ENCODE measurements at regions not wholly inside any gene's neighbourhood (a gene's known extent, or its start where the extent isn't known, plus 50 kb on each side); places are given as distances from the start of the nearest gene placed in this dataset.

DNA sequence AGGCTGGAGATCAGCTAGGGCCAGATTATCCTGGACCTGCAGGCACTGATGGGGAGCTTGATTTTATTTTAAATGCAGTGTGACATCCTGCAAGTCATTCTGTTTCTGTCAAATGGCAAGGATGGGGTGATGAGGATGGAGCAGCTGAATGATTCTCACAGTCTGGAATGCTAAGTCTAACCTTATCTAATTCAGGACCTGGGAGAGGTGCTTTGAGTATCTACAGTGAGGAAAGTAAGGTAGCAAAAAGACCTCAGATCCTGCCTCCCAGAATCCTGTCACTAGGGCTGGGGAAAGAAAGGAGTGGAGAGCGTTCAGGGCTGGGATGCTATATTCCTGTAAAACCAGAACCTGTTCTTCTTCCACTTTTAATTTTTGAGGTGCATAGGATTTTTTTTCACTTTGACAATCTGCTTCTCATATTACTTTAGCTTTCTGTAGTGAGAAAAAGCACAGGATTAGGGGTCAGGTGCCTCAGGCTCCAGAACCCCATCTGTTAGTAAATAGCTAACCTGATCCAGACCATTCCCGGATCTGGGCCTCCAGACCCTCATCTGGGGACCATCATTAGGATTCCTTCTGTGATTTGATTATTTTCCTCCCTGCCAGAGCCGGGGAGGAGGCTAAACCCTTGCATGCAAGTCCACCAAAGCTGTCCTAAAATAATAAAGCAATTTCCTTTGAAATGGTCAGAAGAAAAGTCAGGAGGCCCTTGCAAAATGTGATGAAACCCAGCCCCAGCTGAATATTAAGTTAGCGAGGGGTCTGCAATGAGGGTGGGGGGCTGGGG is 54.7 kb downstream of the ASCL1 start:
- DNase-seq: no peak

DNA sequence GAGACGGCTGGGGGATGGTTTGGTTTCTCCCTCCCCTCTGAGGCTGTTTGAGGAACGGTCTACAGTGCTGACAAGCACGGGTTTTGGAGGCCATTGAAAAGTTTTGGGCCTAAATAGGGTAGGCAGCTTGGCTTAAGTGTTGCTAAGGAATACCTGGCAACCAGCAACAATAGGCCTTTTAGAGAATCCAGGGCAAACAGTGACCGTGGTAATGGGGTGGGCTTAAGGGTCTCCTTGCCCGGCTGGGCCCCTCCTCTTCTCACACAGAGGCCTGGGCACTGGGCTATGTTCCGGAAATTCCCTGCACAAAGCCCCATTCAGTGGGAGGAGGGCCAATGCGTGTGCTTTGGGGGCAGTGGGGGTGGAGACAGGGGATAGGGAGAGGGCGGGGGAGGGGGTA is 55.4 kb downstream of the ASCL1 start:
- DNase-seq: peak; percentile 32

DNA sequence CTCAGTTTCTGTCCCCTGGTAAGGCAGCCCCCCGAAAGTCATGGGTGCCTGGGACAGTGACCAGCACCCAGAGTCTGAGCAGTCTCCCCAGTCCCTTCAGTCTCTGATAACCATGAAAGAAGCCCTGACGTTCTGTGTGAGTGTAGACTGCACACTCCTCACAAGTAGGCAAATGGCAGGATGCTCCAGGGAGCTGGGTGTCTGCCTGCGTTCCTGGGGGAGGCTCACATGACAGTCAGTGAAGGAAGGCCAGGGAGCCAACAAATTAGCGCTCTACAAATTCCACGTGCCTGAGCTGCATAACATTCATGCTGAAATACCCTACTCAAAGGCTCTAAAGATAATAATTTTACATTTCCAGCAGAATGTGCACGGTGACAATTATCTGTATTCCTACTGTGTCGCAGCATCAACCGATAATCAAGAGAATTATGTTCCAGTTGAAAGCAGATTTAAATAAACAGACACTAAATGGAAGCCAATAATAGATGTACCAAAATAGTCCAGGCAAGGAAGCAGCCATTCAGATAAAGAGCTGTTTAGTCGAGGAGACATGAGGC is 56.3 kb downstream of the ASCL1 start:
- DNase-seq: no peak

DNA sequence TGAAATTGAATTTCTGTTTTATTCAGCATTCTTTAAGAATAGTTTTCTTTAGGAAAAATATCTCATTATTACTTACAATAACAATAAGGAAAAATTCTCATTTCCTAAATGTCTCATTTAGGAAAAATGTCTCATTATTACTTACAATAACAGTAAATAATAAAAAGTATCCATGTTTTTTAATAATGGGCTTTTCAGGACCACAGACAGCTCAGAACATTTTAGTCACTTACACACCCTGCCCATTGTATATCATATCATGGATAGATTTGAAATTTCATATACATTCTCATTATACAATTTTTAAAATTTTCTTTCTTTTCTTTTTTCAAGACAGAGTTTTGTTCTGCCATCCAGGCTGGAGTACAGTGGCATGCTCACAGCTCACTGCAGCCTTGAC is 58.9 kb downstream of the ASCL1 start:
- no peak for DNase-seq

DNA sequence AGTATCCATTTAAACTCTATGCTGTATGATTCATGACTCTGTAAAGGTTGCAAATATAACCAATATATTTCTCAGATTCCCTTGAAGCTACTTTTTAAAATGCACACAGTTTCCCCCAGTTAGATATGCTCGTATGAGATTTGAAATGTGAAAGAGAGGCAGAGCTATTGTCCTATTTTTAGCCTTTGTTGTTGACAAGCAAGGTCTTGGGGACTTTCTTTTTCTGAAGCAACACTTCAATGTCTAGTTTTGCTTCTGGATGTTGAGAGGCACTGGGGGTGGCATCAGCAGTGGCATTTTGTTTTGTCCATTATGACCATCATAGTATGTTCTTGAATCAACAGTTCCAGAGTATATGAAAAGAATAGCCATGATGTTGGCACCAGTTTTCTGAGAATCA is 63.4 kb downstream of the ASCL1 start:
- no peak for DNase-seq

DNA sequence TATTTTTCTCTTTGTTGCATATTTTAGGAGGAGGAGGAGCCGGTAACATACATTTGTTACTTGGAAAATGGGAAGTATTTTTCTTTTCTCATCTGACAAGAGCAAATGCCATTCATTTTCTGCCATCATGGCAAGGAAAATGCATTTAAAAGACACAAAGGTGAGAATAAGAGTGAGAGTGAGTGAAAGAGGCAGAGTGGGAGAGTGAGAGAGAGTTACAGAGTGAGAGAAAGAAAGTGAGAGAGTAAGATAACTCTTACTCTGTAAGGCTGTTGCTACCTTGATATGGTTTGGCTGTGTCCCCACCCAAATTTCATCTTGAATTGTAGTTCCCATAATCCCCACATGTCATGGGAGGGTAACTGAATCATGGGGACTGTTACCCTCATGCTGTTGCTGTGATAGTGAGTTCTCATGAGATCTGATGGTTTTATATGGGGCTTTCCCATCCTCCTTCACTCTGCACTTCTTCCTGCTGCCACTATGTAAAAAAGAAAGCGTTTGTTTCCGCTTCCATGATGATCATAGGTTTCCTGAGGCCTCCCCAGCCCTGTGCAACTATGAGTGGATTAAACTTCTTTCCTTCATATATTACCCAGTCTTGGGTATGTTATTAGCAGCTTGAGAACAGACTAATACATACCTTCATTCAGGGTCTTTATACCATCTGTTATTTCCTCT is 64.2 kb downstream of the ASCL1 start:
- DNase-seq: no peak

DNA sequence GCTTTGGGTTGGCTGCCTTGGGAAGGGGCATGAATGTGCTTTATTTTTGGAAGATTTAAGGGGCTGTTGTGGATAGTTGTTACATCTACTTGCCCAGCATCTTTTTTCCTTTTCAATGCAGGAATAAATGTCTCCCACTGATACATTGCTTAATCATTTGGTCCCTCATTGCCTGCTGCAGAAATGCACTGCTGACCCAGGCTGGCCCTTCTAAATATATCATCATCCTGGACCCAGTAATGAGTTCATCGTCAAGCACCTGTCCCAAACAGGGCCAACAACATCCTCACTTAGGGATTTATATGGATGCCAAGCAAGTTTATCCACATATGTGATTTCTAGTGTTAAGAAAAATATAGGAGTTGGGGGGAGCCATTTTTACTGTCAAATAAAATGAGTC is 67.2 kb downstream of the ASCL1 start:
- DNase-seq: no peak

DNA sequence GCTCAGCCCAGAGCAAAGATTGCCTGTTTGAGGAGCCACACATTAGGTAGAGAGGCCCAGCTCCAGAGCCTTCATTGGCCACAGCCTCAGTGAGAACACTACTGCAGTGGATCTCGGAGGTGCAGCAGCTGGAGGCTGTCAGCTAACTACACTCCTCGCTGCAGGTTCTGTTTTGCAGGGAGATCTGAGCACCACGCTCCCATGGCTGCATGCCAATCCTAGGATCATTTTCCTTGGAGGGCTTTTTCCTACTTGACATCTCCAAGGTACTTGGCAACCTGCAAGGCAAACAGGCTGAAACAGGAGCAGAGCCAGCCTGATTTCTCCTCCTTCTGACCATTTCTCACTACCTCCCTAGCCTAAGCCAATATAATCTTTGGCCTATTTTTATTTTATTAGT is 69.2 kb downstream of the ASCL1 start:
- peak; percentile 90 for DNase-seq

DNA sequence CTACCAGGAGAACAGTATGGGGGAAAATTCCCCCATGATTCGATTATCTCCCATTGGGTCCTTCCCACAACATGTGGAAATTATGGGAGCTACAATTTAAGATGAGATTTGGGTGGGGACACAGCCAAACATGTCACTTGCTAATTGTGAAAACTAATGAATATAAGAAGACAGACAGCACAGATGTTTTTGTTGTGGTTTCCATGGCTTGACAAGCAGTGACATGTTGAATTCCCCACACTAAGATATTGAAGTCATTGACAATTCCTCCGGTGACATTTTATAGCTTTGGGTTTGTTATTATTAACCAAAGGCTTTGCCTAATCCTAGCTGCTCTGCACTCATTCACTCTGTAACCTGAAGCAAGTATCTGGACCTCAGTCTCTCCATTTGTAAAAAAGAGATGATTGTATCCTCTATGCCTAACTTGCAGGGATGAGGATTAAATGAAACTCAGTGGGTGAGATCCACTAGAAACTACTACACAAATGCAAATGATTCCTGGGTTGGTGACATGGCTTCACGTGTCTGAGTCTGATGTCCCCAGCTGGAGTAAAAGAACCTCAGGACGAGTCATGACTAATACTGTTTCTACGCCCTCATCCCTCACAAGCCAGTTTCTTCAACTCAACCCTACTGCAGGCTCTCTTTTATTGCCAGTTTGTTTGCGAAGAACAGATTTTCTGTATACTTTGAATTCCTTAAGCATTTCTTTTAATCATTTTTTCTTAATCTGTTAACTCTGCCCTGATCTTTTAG is 71.6 kb downstream of the ASCL1 start:
- DNase-seq: no peak

DNA sequence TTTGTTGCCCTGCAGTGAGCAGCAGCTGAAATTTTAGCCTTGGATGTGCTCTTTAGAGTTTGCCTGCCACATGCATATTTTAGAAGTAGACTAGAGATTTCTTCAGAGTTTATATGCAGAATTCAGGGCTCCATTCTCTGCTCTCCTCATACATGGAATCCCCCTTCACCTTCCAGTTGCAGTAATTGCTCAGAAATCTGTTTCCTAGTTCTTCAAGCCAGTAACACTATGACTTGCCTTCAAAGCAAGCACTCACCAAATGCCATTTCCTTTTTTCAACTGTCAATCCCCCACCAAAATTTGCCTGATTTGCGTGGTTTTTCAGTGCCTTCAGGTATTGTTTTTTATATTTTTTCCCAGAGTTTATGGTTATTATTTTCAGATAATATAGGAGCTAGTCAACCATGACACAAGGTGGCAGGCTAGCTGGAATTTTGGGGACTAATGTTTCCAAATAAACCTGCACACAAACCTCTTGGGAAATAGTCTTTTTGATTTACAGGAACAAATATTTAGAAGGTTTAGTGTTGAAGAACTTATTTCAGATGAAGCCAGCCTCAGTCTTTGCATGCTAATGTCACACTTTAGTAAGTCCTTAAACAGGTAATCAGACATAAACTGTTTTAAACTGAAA is 79.2 kb downstream of the ASCL1 start:
- no peak for DNase-seq

DNA sequence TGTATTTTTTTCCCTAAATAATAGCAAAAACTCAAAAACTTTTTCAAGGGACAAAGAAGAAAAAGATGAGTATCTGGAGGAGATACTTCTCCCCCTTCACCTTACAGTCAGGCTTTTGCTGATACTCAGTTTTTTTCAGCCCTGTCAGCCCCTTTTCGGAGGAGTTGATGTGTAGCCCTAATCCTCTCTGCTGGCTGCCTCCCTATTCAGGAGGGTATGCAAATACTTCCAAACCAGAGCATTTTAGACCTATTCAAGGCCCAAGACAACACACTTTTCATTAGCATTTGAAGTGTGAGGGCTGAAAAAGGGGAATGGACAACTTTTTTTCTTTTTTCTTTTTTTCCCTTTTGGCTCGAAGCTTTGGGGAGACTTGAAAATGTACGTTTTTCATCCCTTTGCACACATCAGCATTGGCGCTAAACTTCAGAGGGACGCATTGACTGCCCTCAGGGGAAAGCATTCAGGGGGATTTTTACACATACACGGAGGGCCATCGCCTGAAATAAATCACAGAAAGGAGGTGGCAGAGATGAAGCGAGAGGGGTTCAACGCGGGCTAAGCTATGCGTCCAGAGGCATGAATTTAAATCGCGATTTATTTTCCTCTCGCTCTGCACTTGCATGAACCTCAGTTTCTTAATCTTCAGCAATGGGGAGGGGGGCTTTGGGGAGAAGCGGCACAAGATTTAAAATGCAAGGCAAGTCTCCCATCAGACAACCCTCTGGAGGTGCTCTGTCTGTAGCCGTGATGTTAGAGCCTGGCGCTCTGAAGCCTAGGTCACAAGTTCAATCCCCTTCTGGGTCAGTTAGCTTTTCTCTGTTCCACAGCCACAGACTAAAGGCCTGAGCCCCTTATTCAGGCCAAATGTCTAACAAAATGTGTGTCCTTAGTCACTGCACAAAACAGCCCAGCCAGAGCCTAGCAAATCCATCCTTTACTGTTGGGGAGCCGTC is 86.3 kb downstream of the ASCL1 start:
- DNase-seq: no peak

DNA sequence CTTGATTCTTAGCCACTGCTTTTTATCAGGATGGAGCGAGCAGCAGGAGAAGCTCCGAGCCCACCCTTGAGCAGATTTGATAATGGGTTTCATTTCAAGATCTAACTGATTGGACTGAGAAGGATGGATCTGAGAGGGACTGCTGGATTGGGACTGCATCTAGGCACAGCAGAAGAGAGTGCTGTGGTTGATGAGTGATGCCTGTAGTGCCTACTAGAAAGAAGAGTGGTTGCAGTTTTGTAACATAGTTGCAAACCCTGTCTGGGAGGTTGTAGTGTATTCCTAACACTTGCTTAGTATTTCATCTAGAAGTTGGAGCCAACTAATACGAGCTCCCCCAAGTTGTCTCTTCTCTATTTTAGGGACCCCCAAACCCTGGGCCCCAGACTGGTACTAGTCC is 88.7 kb downstream of the ASCL1 start:
- no peak for DNase-seq

DNA sequence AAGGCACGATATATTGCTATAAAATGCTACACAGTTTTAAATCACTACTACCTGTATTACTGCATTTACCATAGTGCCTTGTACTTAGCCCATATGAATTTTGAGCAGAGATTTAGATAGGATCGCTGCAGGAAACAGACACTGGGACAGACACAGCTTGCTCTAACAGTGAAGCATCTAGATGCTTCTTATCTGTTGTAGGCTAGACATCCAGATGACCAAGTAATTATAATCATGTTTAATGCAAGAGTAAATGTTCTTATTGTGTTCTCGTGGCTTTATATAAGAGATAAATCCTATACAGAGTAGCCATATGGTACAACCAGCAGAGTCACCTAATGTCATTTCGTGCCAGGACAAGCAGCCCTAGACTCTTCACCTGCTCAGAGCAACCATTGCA is 92.8 kb downstream of the ASCL1 start:
- no peak for DNase-seq

DNA sequence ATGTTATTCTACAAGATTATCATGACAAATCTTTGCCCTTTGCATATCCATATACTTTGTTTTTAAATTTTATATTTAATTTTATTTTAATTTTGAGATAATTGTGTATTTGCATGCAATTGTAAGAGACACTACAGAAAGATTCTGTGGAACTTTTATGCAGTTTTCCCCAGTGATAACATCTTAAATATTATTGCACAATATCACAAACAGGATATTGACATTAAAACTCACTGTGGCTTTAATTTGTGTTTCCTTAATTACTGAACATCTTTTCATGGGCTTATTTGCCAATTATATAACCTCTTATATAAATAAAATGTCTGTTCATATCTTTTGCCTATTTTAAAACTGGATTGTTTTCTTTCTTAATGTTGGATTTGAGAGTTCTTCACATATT is 95.6 kb downstream of the ASCL1 start:
- DNase-seq: no peak

DNA sequence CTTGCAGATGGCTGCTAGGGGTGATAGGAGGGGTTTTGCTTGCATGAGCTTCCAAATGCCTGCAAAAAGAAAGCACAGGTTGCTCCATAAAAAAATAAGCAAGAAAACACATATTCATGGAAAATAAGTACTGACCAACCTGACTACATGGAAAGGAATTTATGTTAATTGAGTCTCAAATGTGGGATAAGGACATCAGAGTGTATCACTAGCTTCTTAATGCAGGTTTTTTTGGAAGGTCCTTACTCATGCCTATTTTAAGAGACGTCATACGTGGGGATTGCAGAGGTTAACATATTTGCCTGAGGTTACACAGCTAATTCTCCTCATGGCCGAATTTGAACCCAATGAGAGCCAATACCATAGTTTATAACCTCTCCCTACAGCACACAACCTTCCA is 116.2 kb downstream of the ASCL1 start:
- no peak for DNase-seq

DNA sequence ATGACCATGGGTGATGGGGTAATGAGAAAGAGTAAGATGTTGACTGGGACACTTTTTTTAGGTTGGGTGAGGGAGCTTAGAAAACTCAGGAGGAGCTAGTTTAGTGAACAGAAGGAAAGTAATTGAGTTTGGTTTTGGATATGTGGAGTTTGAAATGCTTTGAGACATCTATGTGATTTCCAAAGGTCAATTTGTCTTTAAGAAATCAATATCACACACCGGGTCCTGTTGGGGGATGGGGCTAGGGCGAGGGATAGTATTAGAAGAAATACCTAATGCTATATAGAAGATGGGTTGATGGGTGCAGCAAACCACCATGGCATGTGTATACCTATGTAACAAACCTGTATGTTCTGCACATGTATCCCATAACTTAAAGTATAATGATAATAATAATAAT is 118.4 kb downstream of the ASCL1 start:
- no peak for DNase-seq

DNA sequence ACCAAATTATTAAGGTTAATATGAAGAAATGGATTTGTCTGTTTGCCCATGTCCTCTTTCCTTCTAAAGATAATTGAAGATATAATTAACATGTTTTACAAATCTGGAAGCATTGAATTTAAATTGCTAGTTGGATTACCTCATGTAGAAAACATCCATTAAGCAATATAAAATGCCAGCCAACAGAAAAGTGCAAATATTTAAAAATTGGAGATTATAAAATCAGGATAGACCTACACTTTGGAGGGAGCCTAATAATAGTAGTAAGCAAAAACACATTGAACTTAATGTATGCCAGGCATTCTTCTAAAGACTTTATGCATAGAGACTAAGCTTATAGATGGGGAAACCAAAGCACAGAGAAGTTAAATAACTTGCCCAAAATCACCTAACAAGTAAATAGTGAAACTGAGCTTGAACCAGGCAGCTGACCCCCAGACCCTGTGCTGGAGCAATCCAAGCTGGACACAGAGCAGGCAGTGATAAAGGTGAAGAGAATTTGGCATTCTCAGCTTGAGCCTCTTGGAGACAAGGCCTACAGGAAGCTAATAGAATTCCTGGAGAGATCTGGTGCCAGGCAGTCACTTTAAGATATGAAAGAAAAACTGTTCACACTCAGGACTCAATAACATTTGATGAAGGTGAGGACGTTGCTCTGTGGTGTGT is 119.8 kb downstream of the ASCL1 start:
- no peak for DNase-seq

DNA sequence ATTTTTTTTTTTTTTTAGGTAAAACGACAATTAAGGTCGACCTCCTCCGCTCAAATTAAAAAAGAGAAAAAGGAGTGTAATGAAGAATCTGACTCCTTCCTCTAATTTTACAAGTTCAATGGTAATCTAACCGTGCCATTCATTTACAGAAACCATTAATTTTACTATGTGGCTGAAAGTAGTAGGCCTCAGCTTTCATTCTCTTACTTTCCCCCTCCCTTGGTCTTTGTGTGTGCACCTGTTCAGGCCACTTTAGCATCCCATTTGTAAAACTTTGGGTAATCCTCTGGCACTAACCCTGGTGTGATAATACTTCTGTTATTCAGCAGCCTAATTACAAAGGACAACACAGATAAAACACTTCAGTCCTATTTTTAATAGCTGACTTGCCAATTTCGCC is 128.1 kb downstream of the ASCL1 start:
- no peak for DNase-seq

DNA sequence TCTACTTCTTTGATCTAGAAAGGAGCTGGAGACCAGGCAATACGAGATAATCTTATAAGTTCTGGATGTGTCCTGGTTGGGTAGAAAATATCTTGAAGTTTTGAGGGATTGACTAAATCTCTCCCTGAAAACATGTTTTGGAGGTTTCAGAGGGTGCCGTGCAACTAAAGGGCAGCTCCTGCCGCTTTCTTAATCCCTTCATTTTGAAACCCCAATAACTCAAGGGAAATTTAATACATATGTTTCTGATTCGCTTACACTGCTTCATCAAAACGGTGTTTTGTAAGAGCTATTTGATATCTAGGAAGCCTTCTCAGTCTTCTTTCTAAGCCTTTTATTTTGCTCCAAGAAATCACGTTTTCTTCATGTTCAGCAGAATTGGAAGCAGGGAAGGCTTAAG is 129.0 kb downstream of the ASCL1 start:
- DNase-seq: no peak

DNA sequence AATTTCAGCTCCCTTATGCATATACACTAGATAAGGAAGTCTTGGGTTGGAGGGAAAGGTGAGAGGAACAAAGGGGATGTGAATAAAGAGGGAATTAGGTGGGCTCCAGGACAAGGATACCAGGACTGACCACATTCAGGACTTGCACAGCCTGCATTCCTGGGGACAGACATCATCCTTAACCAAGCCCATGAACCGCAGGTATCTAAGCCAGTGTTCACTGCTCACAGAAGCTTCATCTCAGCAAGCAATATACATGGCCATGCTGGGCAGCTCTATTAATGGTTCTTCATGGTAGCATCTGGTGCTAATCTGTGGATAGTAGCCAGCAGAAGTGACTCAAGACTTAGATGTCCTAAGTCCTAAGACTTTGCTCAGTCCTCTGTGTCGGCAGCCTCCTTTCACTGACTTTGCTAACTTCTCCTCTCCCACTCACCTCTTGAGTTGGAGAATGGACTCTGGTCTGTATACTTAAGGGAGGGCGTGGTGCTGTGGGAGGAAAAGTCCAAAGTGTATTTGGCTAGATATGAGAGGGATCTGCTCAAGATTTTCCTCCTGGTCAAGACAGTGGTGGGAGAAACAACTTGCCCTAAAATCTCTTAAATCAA is 136.1 kb downstream of the ASCL1 start:
- DNase-seq: no peak

DNA sequence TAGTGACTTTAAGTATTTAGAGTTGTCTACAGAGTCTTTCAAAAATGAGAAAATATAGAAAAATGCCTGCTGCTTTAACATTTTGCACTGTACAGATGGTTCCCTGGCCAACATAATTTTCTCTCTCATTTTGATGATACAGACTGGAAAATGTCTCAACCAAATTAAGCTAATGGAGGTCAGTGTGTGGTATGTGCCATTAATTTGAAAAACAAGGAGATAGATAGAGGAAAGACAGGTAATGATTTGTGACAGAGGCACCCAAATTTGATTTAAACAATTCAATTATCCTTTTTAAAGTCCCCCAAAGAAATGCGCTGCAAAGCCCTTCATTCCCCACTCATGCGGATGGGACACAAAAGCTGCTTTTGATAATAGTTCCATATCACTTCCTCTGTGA is 140.0 kb downstream of the ASCL1 start:
- DNase-seq: no peak

Measured in NCI-H1092 (cell line).